HG03460 (cell line): ENCODE measurements at regions not wholly inside any gene's neighbourhood (a gene's known extent, or its start where the extent isn't known, plus 50 kb on each side); places are given as distances from the start of the nearest gene placed in this dataset.
"Not testable (repeated sequence)": the region's sequence is repeated elsewhere in the genome, so short reads cannot be mapped to it uniquely, and the experiment has no call there.

Source experiments
- ATAC-seq: cut with Tn5 transposase; IDR thresholded peaks from one replicate; pipeline ENCODE4 v1.9.1; 2021; ENCODE audit not compliant: unreplicated experiment

GRCh38 chr12:68387338-68387737 is 55.2 kb upstream of the MDM1 start:
- ATAC-seq, result no peak

- no peak for ATAC-seq
Observed at GRCh38 chr12:68389305-68389704, 57.1 kb upstream of the MDM1 start.

- ATAC-seq, result no peak
Observed at GRCh38 chr12:68391937-68392336, 59.8 kb upstream of the MDM1 start.

- no peak for ATAC-seq
Observed at GRCh38 chr12:68392376-68392775, 60.2 kb upstream of the MDM1 start.

- no peak for ATAC-seq
Observed at GRCh38 chr12:68393417-68393816, 61.3 kb upstream of the MDM1 start.

- no peak for ATAC-seq
Observed at GRCh38 chr12:68397566-68398158, 65.5 kb upstream of the MDM1 start.

- not testable (repeated sequence) for ATAC-seq
Observed at GRCh38 chr12:68398689-68399088, 66.5 kb upstream of the MDM1 start.

- ATAC-seq, result no peak
Observed at GRCh38 chr12:68400226-68400829, 68.2 kb upstream of the MDM1 start.

GRCh38 chr12:68402422-68402821 is 70.3 kb upstream of the MDM1 start:
- no peak for ATAC-seq

- no peak for ATAC-seq
Observed at GRCh38 chr12:68403296-68403695, 71.1 kb upstream of the MDM1 start.

- ATAC-seq, result no peak
Observed at GRCh38 chr12:68403711-68404110, 71.5 kb upstream of the MDM1 start.

- no peak for ATAC-seq
Observed at GRCh38 chr12:68405343-68405781, 73.2 kb upstream of the MDM1 start.

GRCh38 chr12:68406134-68406576 is 74.0 kb upstream of the MDM1 start:
- ATAC-seq, result no peak

GRCh38 chr12:68406911-68407310 is 74.7 kb upstream of the MDM1 start:
- ATAC-seq, result no peak

- ATAC-seq, result no peak
Observed at GRCh38 chr12:68410018-68410660, 78.0 kb upstream of the MDM1 start.

- ATAC-seq, result no peak
Observed at GRCh38 chr12:68411371-68411770, 79.2 kb upstream of the MDM1 start.

- no peak for ATAC-seq
Observed at GRCh38 chr12:68414988-68415387, 82.8 kb upstream of the MDM1 start.

- ATAC-seq, result no peak
Observed at GRCh38 chr12:68416350-68416749, 84.2 kb upstream of the MDM1 start.

GRCh38 chr12:68416826-68417225 is 84.7 kb upstream of the MDM1 start:
- no peak for ATAC-seq

GRCh38 chr12:68418137-68418460 is 85.9 kb upstream of the MDM1 start:
- no peak for ATAC-seq

- no peak for ATAC-seq
Observed at GRCh38 chr12:68420225-68421010, 88.3 kb upstream of the MDM1 start.

- no peak for ATAC-seq
Observed at GRCh38 chr12:68422159-68422558, 90.0 kb upstream of the MDM1 start.
